OCI-LY3 (cell line): ENCODE measurements at regions not wholly inside any gene's neighbourhood (a gene's known extent, or its start where the extent isn't known, plus 50 kb on each side); places are given as distances from the start of the nearest gene placed in this dataset.

Experiments used
- H2AFZ ChIP-seq: fragments of 200-600, 300-600 bp; shearing (Covaris generic); 2 replicates; pipeline ENCODE4 v1.6.0; 2014; ENCODE audit warnings: antibody characterized with exemption, low read depth, low read length
- H3K27ac ChIP-seq: fragments of 200-600, 300-600 bp; sonication (generic); 2 replicates; pipeline ENCODE4 v1.5.1; 2014; ENCODE audit warnings: mild to moderate bottlenecking, low read length, moderate library complexity, mixed read lengths
- H3K27me3 ChIP-seq: fragments of 200-600, 300-600 bp; sonication (generic); 2 replicates; pipeline ENCODE4 v1.6.1; 2014; ENCODE audit warnings: low read depth, low read length, mixed read lengths
- H3K36me3 ChIP-seq: fragments of 200-600, 300-600 bp; sonication (generic); replicated peaks from 2 replicates; pipeline ENCODE3; 2014; ENCODE audit warnings: low read depth, low read length, mixed read lengths
- H3K4me1 ChIP-seq: fragments of 300-600, 200-600 bp; sonication (generic); 2 replicates; pipeline ENCODE4 v1.6.1; 2014; ENCODE audit warnings: low read length, mixed read lengths
- H3K4me2 ChIP-seq: fragments of 200-600, 300-600 bp; sonication (generic); 2 replicates; pipeline ENCODE4 v1.6.1; 2014; ENCODE audit warnings: low read length, mixed read lengths
- H3K4me3 ChIP-seq: fragments of 300-600, 200-600 bp; sonication (generic); 2 replicates; pipeline ENCODE4 v1.5.1; 2014; ENCODE audit warnings: antibody characterized with exemption, mild to moderate bottlenecking, low read length, moderate library complexity
- H3K79me2 ChIP-seq: fragments of 300-600, 200-600 bp; shearing (Covaris generic); 2 replicates; pipeline ENCODE4 v1.6.1; 2014; ENCODE audit warnings: mild to moderate bottlenecking, low read length, mixed read lengths
- H3K9ac ChIP-seq: fragments of 300-600, 200-600 bp; shearing (Covaris generic); 2 replicates; pipeline ENCODE4 v1.6.0; 2014; ENCODE audit warnings: mild to moderate bottlenecking, low read length, moderate library complexity
- H3K9me3 ChIP-seq: fragments of 200-600, 300-600 bp; shearing (Covaris generic); 2 replicates; pipeline ENCODE4 v1.6.1; 2014; ENCODE audit warnings: low read length, mixed read lengths; ENCODE audit not compliant: insufficient read depth
- H4K20me1 ChIP-seq: fragments of 200-600, 300-600 bp; sonication (generic); 2 replicates; pipeline ENCODE4 v1.6.1; 2016; ENCODE audit warnings: low read length, mixed read lengths; ENCODE audit not compliant: insufficient read depth
- EZH2phosphoT487 ChIP-seq: fragments of 200-600 bp; shearing (Covaris generic); IDR thresholded peaks from 2 replicates; pipeline ENCODE4 v1.6.1; 2018; ENCODE audit warnings: antibody characterized with exemption, mixed run types, low read depth
- TF ChIP-seq, protein P1 (sequence below): fragments of 200-600, 300-600 bp; sonication (generic); IDR thresholded peaks from 2 replicates; pipeline ENCODE4 v1.5.1; 2014; ENCODE audit warnings: antibody characterized with exemption, low read length, low read depth

GRCh38 chr3:72271923-72272322, 487.0 kb upstream of the PROK2 start:
- Histone ChIP-seq H3K27ac (no peak overlapping the region), H3K4me1 (peaks cover 17% of the 10 kb centered on the region), H3K79me2 (no peaks in the 10 kb centered on the region), H3K4me3 (no peak overlapping the region), H3K9me3 (no peaks in the 10 kb centered on the region), H3K36me3 (no peaks in the 10 kb centered on the region), H3K4me2 (no peak overlapping the region), H2AFZ (no peak overlapping the region), H3K9ac (no peak overlapping the region), H3K27me3 (peaks cover 90% of the 10 kb centered on the region), H4K20me1 (peaks cover 41% of the 10 kb centered on the region)
- no peak for TF ChIP-seq EZH2phosphoT487
- TF ChIP-seq, protein P1, sequence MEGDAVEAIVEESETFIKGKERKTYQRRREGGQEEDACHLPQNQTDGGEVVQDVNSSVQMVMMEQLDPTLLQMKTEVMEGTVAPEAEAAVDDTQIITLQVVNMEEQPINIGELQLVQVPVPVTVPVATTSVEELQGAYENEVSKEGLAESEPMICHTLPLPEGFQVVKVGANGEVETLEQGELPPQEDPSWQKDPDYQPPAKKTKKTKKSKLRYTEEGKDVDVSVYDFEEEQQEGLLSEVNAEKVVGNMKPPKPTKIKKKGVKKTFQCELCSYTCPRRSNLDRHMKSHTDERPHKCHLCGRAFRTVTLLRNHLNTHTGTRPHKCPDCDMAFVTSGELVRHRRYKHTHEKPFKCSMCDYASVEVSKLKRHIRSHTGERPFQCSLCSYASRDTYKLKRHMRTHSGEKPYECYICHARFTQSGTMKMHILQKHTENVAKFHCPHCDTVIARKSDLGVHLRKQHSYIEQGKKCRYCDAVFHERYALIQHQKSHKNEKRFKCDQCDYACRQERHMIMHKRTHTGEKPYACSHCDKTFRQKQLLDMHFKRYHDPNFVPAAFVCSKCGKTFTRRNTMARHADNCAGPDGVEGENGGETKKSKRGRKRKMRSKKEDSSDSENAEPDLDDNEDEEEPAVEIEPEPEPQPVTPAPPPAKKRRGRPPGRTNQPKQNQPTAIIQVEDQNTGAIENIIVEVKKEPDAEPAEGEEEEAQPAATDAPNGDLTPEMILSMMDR, result no peak

GRCh38 chr3:72271216-72271615, 486.3 kb upstream of the PROK2 start:
- H3K36me3 ChIP-seq, result no peaks in the 10 kb centered on the region
- no peak overlapping the region for H3K9ac ChIP-seq
- H3K4me1 ChIP-seq, result peaks cover 24% of the 10 kb centered on the region
- no peaks in the 10 kb centered on the region for H3K79me2 ChIP-seq
- H3K4me3 ChIP-seq, result no peak overlapping the region
- H4K20me1 ChIP-seq, result peaks cover 47% of the 10 kb centered on the region
- no peak overlapping the region for H3K4me2 ChIP-seq
- TF ChIP-seq EZH2phosphoT487, result no peak
- TF ChIP-seq, protein P1, result no peak
- H3K27me3 ChIP-seq, result peaks cover 92% of the 10 kb centered on the region
- H3K9me3 ChIP-seq, result no peaks in the 10 kb centered on the region
- H3K27ac ChIP-seq, result no peak overlapping the region
- no peak overlapping the region for H2AFZ ChIP-seq

GRCh38 chr3:72270730-72271129, 485.8 kb upstream of the PROK2 start:
- no peak overlapping the region for H3K9ac ChIP-seq
- H3K36me3 ChIP-seq, result no peaks in the 10 kb centered on the region
- H3K4me1 ChIP-seq, result peaks cover 29% of the 10 kb centered on the region
- peaks cover 49% of the 10 kb centered on the region for H4K20me1 ChIP-seq
- TF ChIP-seq, protein P1, result no peak
- no peak overlapping the region for H3K4me2 ChIP-seq
- no peak overlapping the region for H3K27ac ChIP-seq
- no peaks in the 10 kb centered on the region for H3K9me3 ChIP-seq
- H2AFZ ChIP-seq, result no peak overlapping the region
- no peak overlapping the region for H3K4me3 ChIP-seq
- peaks cover 92% of the 10 kb centered on the region for H3K27me3 ChIP-seq
- no peaks in the 10 kb centered on the region for H3K79me2 ChIP-seq

DNA sequence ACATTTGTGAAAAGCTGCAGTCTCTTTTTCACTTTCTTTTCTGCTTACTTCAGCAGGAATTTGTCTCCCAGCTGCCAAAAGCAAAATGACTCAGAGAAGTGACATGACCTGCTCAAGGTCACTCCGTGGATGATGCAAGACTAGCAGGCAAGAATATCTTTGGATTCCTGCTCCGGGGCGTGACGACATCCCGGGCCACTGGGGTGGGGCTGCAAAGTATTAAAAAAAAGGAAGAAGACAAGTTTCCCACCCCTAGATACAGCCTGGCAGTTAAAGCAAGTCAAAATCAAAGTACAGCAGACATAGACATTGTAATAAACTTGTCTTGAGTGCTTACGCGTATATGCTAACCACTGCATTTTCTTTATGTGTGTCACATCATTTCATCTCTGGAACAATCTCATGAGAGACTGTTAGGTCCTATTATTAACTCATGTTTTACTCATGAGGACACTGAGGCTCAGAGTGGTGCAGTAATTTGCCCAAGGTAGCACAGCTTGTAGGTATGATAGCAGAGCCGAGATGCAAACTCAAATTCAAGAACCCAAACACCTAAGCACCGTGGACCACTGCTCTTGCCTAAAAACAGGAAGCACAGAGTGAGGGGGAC, 485.2 kb upstream of the PROK2 start:
- H3K9ac ChIP-seq, result no peak overlapping the region
- no peak overlapping the region for H3K4me2 ChIP-seq
- no peak overlapping the region for H2AFZ ChIP-seq
- no peak overlapping the region for H3K4me3 ChIP-seq
- H3K4me1 ChIP-seq, result peaks cover 34% of the 10 kb centered on the region
- H3K27me3 ChIP-seq, result peaks cover 92% of the 10 kb centered on the region
- H3K27ac ChIP-seq, result no peak overlapping the region
- peaks cover 46% of the 10 kb centered on the region for H4K20me1 ChIP-seq
- H3K79me2 ChIP-seq, result no peaks in the 10 kb centered on the region
- TF ChIP-seq EZH2phosphoT487, result no peak
- TF ChIP-seq, protein P1, result no peak
- no peaks in the 10 kb centered on the region for H3K36me3 ChIP-seq
- H3K9me3 ChIP-seq, result no peaks in the 10 kb centered on the region
